ENCODE measurements at regions not wholly inside any gene's neighbourhood (a gene's known extent, or its start where the extent isn't known, plus 50 kb on each side); places are given as distances from the start of the nearest gene placed in this dataset.

GRCh38 chr6:48614326-48614725 is 503.3 kb upstream of the PTCHD4 start:
- ATAC-seq = no peak
- intact Hi-C loops (cut with micrococcal nuclease; ENCODE audit: unreplicated experiment) = no loop called here
- CTCF ChIA-PET (ENCODE audit: low intra/inter-chr PET ratio, low total read pairs) = no interaction called here

More at GRCh38 chr6:48614326-48614725, 503.3 kb upstream of the PTCHD4 start:
- POLR2A ChIA-PET = no interaction called here
- Histone ChIP-seq H3K4me1 (ENCODE audit: insufficient read depth, low read length) (no peaks in the 10 kb centered on the region), H3K9me3 (ENCODE audit: low read length) (no peaks in the 10 kb centered on the region), H3K79me2 (ENCODE audit: insufficient read depth, low read length) (no peaks in the 10 kb centered on the region), H3K9ac (ENCODE audit: insufficient read depth, low read depth, low read length) (no peak overlapping the region), H3K36me3 (replicated peaks in 1 of 2; ENCODE audit: control insufficient read depth in 1 of 2, insufficient read depth in 2 of 2, low read length in 2 of 2) (no peaks in the 10 kb centered on the region), H3K4me3 (replicated peaks in 1 of 3; ENCODE audit: insufficient read depth in 1 of 3, low read depth in 2 of 3, low read length in 3 of 3) (no peak overlapping the region), H3K4me2 (ENCODE audit: low read depth, low read length) (no peak overlapping the region), H4K20me1 (ENCODE audit: insufficient read depth, low read length) (no peaks in the 10 kb centered on the region), H2AFZ (ENCODE audit: low read length) (no peak overlapping the region), H3K27me3 (ENCODE audit: control insufficient read depth in 1 of 2, insufficient read depth in 2 of 2, low read length in 2 of 2) (no peaks in the 10 kb centered on the region), H3K27ac (ENCODE audit: extremely low read length, insufficient read depth, low read length) (no peak overlapping the region)
- DNase-seq (ENCODE audit: low spot score) (no peak), FAIRE-seq (no peak)
- 70% methylated on average over 5 of the region's 5 CpGs for whole genome bisulfite sequencing (ENCODE audit: low lambda C conversion rate)
- in situ Hi-C loops (cut with HindIII; ENCODE audit: extremely low pct_ligation_motif_present, low pct_unique_long_range_greater_than_20kb) = no loop called here
- no TSS peak for BruUV-seq (replicated peaks)
- TF ChIP-seq, protein P1, sequence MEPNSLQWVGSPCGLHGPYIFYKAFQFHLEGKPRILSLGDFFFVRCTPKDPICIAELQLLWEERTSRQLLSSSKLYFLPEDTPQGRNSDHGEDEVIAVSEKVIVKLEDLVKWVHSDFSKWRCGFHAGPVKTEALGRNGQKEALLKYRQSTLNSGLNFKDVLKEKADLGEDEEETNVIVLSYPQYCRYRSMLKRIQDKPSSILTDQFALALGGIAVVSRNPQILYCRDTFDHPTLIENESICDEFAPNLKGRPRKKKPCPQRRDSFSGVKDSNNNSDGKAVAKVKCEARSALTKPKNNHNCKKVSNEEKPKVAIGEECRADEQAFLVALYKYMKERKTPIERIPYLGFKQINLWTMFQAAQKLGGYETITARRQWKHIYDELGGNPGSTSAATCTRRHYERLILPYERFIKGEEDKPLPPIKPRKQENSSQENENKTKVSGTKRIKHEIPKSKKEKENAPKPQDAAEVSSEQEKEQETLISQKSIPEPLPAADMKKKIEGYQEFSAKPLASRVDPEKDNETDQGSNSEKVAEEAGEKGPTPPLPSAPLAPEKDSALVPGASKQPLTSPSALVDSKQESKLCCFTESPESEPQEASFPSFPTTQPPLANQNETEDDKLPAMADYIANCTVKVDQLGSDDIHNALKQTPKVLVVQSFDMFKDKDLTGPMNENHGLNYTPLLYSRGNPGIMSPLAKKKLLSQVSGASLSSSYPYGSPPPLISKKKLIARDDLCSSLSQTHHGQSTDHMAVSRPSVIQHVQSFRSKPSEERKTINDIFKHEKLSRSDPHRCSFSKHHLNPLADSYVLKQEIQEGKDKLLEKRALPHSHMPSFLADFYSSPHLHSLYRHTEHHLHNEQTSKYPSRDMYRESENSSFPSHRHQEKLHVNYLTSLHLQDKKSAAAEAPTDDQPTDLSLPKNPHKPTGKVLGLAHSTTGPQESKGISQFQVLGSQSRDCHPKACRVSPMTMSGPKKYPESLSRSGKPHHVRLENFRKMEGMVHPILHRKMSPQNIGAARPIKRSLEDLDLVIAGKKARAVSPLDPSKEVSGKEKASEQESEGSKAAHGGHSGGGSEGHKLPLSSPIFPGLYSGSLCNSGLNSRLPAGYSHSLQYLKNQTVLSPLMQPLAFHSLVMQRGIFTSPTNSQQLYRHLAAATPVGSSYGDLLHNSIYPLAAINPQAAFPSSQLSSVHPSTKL (CRISPR knock-in tag; IDR thresholded peaks at IDR 0.05) = no peak
- TF ChIP-seq BCL6 (CRISPR knock-in tag; IDR thresholded peaks at IDR 0.05) (no peak), KDM5B (CRISPR knock-in tag; IDR thresholded peaks at IDR 0.05; ENCODE audit: borderline replicate concordance) (no peak), ZNF530 (CRISPR knock-in tag; IDR thresholded peaks at IDR 0.05; ENCODE audit: low read depth) (no peak)
- TF ChIP-seq, protein P2, sequence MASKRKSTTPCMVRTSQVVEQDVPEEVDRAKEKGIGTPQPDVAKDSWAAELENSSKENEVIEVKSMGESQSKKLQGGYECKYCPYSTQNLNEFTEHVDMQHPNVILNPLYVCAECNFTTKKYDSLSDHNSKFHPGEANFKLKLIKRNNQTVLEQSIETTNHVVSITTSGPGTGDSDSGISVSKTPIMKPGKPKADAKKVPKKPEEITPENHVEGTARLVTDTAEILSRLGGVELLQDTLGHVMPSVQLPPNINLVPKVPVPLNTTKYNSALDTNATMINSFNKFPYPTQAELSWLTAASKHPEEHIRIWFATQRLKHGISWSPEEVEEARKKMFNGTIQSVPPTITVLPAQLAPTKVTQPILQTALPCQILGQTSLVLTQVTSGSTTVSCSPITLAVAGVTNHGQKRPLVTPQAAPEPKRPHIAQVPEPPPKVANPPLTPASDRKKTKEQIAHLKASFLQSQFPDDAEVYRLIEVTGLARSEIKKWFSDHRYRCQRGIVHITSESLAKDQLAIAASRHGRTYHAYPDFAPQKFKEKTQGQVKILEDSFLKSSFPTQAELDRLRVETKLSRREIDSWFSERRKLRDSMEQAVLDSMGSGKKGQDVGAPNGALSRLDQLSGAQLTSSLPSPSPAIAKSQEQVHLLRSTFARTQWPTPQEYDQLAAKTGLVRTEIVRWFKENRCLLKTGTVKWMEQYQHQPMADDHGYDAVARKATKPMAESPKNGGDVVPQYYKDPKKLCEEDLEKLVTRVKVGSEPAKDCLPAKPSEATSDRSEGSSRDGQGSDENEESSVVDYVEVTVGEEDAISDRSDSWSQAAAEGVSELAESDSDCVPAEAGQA (IDR thresholded peaks at IDR 0.05; ENCODE audit: low read depth) = no peak
- TF ChIP-seq, protein P2 (CRISPR knock-in tag; IDR thresholded peaks at IDR 0.05; ENCODE audit: borderline replicate concordance) = no peak
